ENCODE measurements at regions not wholly inside any gene's neighbourhood (a gene's known extent, or its start where the extent isn't known, plus 50 kb on each side); places are given as distances from the start of the nearest gene placed in this dataset.

- H3K4me1 ChIP-seq, result peaks cover 12% of the 10 kb centered on the region; the same call in 2 of the 3 replicates
- H3K4me2 ChIP-seq, result peak overlapping the region; percentile 35
- H3K4me3 ChIP-seq, result no peak overlapping the region
- POLR2A ChIA-PET, result no interaction called here
- CTCF ChIA-PET, result no interaction called here
- peak in 1 of 2 experiments; percentile 15 for DNase-seq (ENCODE audit: low read depth in 1 of 2, low spot score in 1 of 2)
- WGBS (ENCODE audit: missing lambda C conversion rate), result 35% methylated on average over 3 of the region's 3 CpGs
- peak overlapping the region; percentile 40 to 44; a peak in 4 of 6 replicates for H3K27ac ChIP-seq
- FAIRE-seq, result no peak
- no peaks in the 10 kb centered on the region for H3K9me3 ChIP-seq
- TF ChIP-seq TP53 (CRISPR knock-in tag; IDR thresholded peaks at IDR 0.05) (no peak), CHD2 (IDR thresholded peaks at IDR 0.05; ENCODE audit: low read length, partially characterized antibody) (no peak), RARB (CRISPR knock-in tag; IDR thresholded peaks at IDR 0.05) (no peak), CBX8 (IDR thresholded peaks at IDR 0.05) (no peak), FOSL2 (IDR thresholded peaks at IDR 0.05) (no peak), FOSL2 (CRISPR knock-in tag; IDR thresholded peaks at IDR 0.05) (peak; percentile 11; the same call in 1 of the 2 replicates), JUNB (IDR thresholded peaks at IDR 0.05) (peak; percentile 30; the same call in 1 of the 2 replicates)
- ATAC-seq, result peak in 1 of 2 experiments; percentile 60; a peak in 4 of 6 replicates
Measured at GRCh38 chr18:29181151-29181901, 1004.4 kb upstream of the CDH2 start.

DNA sequence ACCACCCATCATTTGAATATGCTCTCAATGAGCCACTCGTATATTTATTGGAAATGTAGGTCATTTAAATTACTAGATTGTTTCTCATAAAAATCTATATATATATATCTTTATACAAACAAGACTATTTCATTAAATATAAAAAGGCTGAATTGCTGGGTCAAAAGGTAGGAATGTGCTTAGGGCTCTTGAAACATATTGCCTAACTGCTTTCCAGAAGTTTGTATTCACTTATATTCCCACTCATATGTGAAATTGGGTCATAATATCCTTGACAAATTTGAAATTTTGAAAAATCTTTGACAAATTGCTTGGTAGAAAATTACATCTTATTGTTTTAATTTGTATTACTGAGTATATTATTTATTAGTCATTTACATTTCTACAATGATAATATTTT, 999.8 kb upstream of the CDH2 start:
- ChIA-PET CTCF (no interaction called here), POLR2A (no interaction called here)
- Histone ChIP-seq H3K4me1 (peaks cover 12% of the 10 kb centered on the region; the same call in 2 of the 3 replicates), H3K4me2 (no peak overlapping the region), H3K4me3 (no peak overlapping the region), H3K9me3 (no peaks in the 10 kb centered on the region), H3K27ac (no peak overlapping the region)
- WGBS (ENCODE audit: missing lambda C conversion rate), result 90% methylated on average over 1 of the region's 1 CpG
- DNase-seq (ENCODE audit: low read depth in 1 of 2, low spot score in 1 of 2) (no peak), ATAC-seq (no peak), FAIRE-seq (no peak)
- TF ChIP-seq CTCF (IDR thresholded peaks at IDR 0.05) (no peak), FOSB (CRISPR knock-in tag; IDR thresholded peaks at IDR 0.05) (no peak), RFX5 (IDR thresholded peaks at IDR 0.05) (no peak)
- TF ChIP-seq, protein P1, sequence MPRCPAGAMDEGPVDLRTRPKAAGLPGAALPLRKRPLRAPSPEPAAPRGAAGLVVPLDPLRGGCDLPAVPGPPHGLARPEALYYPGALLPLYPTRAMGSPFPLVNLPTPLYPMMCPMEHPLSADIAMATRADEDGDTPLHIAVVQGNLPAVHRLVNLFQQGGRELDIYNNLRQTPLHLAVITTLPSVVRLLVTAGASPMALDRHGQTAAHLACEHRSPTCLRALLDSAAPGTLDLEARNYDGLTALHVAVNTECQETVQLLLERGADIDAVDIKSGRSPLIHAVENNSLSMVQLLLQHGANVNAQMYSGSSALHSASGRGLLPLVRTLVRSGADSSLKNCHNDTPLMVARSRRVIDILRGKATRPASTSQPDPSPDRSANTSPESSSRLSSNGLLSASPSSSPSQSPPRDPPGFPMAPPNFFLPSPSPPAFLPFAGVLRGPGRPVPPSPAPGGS (IDR thresholded peaks at IDR 0.05), result no peak

DNA sequence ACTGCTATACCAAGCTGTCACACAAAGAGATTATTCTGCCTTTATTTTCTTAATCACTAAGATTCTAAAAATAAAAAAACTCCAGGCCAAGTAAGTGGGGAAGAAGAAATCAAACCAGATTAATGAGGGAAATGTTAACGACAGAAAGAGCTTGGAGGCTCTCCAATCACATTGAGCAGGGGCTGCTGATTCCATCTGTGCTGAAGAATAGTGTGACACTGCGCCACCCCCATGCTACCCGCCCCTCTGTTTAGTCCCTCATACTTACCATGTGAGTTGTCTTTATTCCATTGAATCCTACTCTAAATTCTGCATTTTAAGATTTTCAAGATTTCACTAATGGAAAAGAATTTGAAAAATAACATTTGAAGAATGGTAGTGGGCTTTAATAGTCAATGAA, 998.0 kb upstream of the CDH2 start:
- CTCF ChIA-PET, result no interaction called here
- Histone ChIP-seq H3K4me3 (no peak overlapping the region), H3K27ac (no peak overlapping the region), H3K9me3 (no peaks in the 10 kb centered on the region), H3K4me2 (no peak overlapping the region), H3K4me1 (peaks cover 5% of the 10 kb centered on the region; the same call in 2 of the 3 replicates)
- DNase-seq (ENCODE audit: low read depth in 1 of 2, low spot score in 1 of 2), result no peak
- no peak for FAIRE-seq
- ATAC-seq, result no peak
- POLR2A ChIA-PET, result no interaction called here
- 69% methylated on average over 3 of the region's 3 CpGs for WGBS (ENCODE audit: missing lambda C conversion rate)
- TF ChIP-seq MAFK (IDR thresholded peaks at IDR 0.05; ENCODE audit: partially characterized antibody) (no peak), BHLHE40 (IDR thresholded peaks at IDR 0.05; ENCODE audit: low read depth, low read length) (no peak), MAZ (IDR thresholded peaks at IDR 0.05; ENCODE audit: borderline replicate concordance, low read depth, low read length) (no peak), NFE2L2 (conservative IDR thresholded peaks at IDR 0.05; ENCODE audit: low read length) (no peak), JUN (IDR thresholded peaks at IDR 0.05) (no peak), POLR2A (IDR thresholded peaks at IDR 0.05; ENCODE audit: low read length) (no peak), ZSCAN20 (CRISPR knock-in tag; IDR thresholded peaks at IDR 0.05) (no peak), RNF2 (IDR thresholded peaks at IDR 0.05; ENCODE audit: borderline replicate concordance, low read depth) (no peak), ESRRA (IDR thresholded peaks at IDR 0.05; ENCODE audit: borderline replicate concordance, low read length) (no peak), MYC (IDR thresholded peaks at IDR 0.05; ENCODE audit: borderline replicate concordance, low read length) (no peak), HOXB13 (CRISPR knock-in tag; IDR thresholded peaks at IDR 0.05; ENCODE audit: low read depth) (no peak), ZNF302 (CRISPR knock-in tag; IDR thresholded peaks at IDR 0.05) (no peak), RARB (CRISPR knock-in tag; IDR thresholded peaks at IDR 0.05) (no peak), RCOR1 (IDR thresholded peaks at IDR 0.05; ENCODE audit: low read depth, low read length) (no peak), HOXA7 (CRISPR knock-in tag; IDR thresholded peaks at IDR 0.05) (no peak), CTCF (IDR thresholded peaks at IDR 0.05) (no peak)
- TF ChIP-seq, protein P2, sequence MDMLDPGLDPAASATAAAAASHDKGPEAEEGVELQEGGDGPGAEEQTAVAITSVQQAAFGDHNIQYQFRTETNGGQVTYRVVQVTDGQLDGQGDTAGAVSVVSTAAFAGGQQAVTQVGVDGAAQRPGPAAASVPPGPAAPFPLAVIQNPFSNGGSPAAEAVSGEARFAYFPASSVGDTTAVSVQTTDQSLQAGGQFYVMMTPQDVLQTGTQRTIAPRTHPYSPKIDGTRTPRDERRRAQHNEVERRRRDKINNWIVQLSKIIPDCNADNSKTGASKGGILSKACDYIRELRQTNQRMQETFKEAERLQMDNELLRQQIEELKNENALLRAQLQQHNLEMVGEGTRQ (IDR thresholded peaks at IDR 0.05), result no peak
- TF ChIP-seq, protein P1 (IDR thresholded peaks at IDR 0.05), result no peak
- TF ChIP-seq, protein P3, sequence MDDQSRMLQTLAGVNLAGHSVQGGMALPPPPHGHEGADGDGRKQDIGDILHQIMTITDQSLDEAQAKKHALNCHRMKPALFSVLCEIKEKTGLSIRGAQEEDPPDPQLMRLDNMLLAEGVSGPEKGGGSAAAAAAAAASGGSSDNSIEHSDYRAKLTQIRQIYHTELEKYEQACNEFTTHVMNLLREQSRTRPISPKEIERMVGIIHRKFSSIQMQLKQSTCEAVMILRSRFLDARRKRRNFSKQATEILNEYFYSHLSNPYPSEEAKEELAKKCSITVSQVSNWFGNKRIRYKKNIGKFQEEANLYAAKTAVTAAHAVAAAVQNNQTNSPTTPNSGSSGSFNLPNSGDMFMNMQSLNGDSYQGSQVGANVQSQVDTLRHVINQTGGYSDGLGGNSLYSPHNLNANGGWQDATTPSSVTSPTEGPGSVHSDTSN (IDR thresholded peaks at IDR 0.05), result no peak
